Panc1 (cell line): ENCODE measurements at regions not wholly inside any gene's neighbourhood (a gene's known extent, or its start where the extent isn't known, plus 50 kb on each side); places are given as distances from the start of the nearest gene placed in this dataset.

ENCODE experiments used
- ATAC-seq: fragments of 200-7000 bp; cut with Tn5 transposase; 2 replicates; pipeline ENCODE4 v1.9.1; 2020; ENCODE audit warnings: mild to moderate bottlenecking, moderate library complexity
- BruUV-seq: library from RNA; stranded (reverse); fragments of 400-500 nt; replicated peaks from 2 replicates; lab custom pipeline; 2021; lab: Mats Ljungman, UMichigan
- CTCF ChIA-PET: fragments of 300-600 bp; sonication (Branson Sonifier 250); formaldehyde crosslinking; loops from one replicate; lab custom pipeline; 2022; ENCODE audit warnings: antibody characterized with exemption; lab: Charles Lee
- POLR2A ChIA-PET: fragments of 300-600 bp; sonication (Branson Sonifier 250); formaldehyde crosslinking; loops from one replicate; lab custom pipeline; 2022; ENCODE audit warnings: antibody characterized with exemption; lab: Charles Lee
- DNase-seq: peaks from one replicate; pipeline ENCODE4 v3.0.0-alpha.2; 2010; ENCODE audit warnings: low read depth, low spot score
- H3K27ac ChIP-seq: 2 replicates; pipeline ENCODE4 v1.5.1; 2011; ENCODE audit warnings: mild to moderate bottlenecking, low read length, inconsistent platforms
- H3K27me3 ChIP-seq: fragments of 200-500 bp; sonication (Bioruptor generic); 2 replicates; pipeline ENCODE4 v1.6.0; 2014; ENCODE audit warnings: low read length, inconsistent platforms; ENCODE audit not compliant: control insufficient read depth, insufficient read depth
- H3K36me3 ChIP-seq: fragments of 200-500 bp; sonication (Bioruptor generic); 2 replicates; pipeline ENCODE4 v1.5.1; 2014; ENCODE audit warnings: inconsistent platforms, mild to moderate bottlenecking, low read length, moderate library complexity; ENCODE audit not compliant: control insufficient read depth, insufficient read depth
- H3K4me1 ChIP-seq: 2 replicates; pipeline ENCODE4 v1.5.1; 2011; ENCODE audit warnings: inconsistent platforms, mild to moderate bottlenecking, low read length, moderate library complexity; ENCODE audit not compliant: control insufficient read depth, insufficient read depth
- H3K4me3 ChIP-seq, 2 experiments: 2 replicates each; pipeline ENCODE4 v1.5.1; 2011 to 2012; ENCODE audit warnings: low read depth in 2 of 2, low read length in 2 of 2, mild to moderate bottlenecking in 2 of 2, inconsistent platforms in 1 of 2, moderate library complexity in 1 of 2
- H3K9me3 ChIP-seq: fragments of 200-500 bp; sonication (Bioruptor generic); 2 replicates; pipeline ENCODE4 v1.5.1; 2014; ENCODE audit warnings: low read depth, mild to moderate bottlenecking, inconsistent platforms, low read length, moderate library complexity; ENCODE audit not compliant: control insufficient read depth, insufficient read depth
- POLR2AphosphoS5 ChIP-seq: IDR thresholded peaks from 2 replicates; pipeline ENCODE4 v1.6.1; 2012; ENCODE audit warnings: mild to moderate bottlenecking, low read depth, low read length, moderate library complexity
- SIN3A ChIP-seq: IDR thresholded peaks from 2 replicates; pipeline ENCODE4 v1.6.1; 2012; ENCODE audit warnings: low read depth, mild to moderate bottlenecking, low read length, moderate library complexity, borderline replicate concordance; ENCODE audit not compliant: insufficient read depth
- TCF7L2 ChIP-seq: IDR thresholded peaks from 2 replicates; pipeline ENCODE4 v1.6.1; 2011; ENCODE audit warnings: mild to moderate bottlenecking, low read depth, low read length, inconsistent platforms
- in situ Hi-C: cut with HindIII; loops from 2 replicates; pipeline ENCODE4 v1.10.0; 2016; ENCODE audit warnings: low sequenced_read_pairs, low pct_unique_long_range_greater_than_20kb
- intact Hi-C: fragments of 100-400 bp; cut with micrococcal nuclease; formaldehyde crosslinking; loops from one replicate; pipeline ENCODE4 v1.10.0; 2022; ENCODE audit not compliant: unreplicated experiment
- TF ChIP-seq, protein P1 (sequence below), 2 experiments: IDR thresholded peaks; 2 replicates each; pipeline ENCODE4 v1.6.1; 2011 to 2012; ENCODE audit warnings: low read depth in 2 of 2, control low read depth in 1 of 2, low read length in 1 of 2, mild to moderate bottlenecking in 1 of 2, moderate library complexity in 1 of 2; ENCODE audit not compliant: insufficient read depth in 1 of 2
- TF ChIP-seq, protein P2 (sequence below): fragments of 450-650 bp; IDR thresholded peaks from 2 replicates; pipeline ENCODE4 v1.5.1; 2017; ENCODE audit warnings: mild to moderate bottlenecking

DNA sequence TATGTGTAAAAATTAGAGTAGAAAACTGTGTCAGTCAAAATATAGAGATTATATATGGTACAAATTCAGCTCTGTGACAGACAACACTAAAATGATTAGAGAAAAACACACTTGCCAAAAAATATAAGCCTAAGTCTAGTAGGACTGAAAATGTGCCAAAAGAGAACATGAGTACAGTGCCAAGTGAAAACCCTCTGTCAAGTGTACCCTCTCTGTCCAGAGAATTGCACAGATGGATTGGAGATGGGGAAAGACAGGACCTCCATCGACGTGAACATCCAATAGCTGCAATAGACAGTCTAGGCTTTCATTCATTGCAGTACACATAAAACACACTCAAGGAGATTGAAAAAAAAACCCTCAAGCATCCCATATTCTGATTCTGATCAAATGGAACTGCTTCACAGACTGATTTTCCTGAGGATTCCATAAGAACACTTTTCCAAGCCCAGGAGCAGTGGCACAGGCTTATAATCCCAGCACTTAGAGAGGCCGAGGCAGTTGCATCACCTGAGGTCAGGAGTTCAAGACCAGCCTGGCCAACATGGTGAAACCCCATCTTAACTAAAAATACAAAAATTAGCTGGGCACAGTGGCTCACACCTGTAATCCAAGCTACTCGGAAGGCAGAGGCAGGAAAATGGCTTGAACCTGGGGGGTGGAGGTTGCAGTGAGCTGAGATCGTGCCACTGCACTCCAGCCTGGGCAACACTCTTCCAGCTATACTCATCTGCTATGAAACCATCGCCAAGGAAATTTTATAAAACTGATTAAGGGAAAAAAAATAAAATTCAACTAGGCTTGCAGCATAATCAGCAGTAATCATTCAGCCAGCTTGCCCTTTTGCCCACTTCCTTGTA is 110.0 kb upstream of the TRIM24 start:
- no TSS peak for BruUV-seq
- POLR2A ChIA-PET, result no interaction called here
- ATAC-seq, result no peak

GRCh38 chr7:138350701-138351357 is 109.2 kb upstream of the TRIM24 start:
- BruUV-seq, result no TSS peak
- Histone ChIP-seq H3K9me3 (no peaks in the 10 kb centered on the region), H3K27me3 (no peaks in the 10 kb centered on the region), H3K4me3 (no peak overlapping the region), H3K36me3 (no peaks in the 10 kb centered on the region), H3K27ac (no peak overlapping the region), H3K4me1 (no peaks in the 10 kb centered on the region)
- DNase-seq (no peak), ATAC-seq (no peak)
- in situ Hi-C loops (no loop called here), intact Hi-C loops (no loop called here)
- POLR2A ChIA-PET, result no interaction called here
- CTCF ChIA-PET, result no interaction called here
- TF ChIP-seq, protein P1, sequence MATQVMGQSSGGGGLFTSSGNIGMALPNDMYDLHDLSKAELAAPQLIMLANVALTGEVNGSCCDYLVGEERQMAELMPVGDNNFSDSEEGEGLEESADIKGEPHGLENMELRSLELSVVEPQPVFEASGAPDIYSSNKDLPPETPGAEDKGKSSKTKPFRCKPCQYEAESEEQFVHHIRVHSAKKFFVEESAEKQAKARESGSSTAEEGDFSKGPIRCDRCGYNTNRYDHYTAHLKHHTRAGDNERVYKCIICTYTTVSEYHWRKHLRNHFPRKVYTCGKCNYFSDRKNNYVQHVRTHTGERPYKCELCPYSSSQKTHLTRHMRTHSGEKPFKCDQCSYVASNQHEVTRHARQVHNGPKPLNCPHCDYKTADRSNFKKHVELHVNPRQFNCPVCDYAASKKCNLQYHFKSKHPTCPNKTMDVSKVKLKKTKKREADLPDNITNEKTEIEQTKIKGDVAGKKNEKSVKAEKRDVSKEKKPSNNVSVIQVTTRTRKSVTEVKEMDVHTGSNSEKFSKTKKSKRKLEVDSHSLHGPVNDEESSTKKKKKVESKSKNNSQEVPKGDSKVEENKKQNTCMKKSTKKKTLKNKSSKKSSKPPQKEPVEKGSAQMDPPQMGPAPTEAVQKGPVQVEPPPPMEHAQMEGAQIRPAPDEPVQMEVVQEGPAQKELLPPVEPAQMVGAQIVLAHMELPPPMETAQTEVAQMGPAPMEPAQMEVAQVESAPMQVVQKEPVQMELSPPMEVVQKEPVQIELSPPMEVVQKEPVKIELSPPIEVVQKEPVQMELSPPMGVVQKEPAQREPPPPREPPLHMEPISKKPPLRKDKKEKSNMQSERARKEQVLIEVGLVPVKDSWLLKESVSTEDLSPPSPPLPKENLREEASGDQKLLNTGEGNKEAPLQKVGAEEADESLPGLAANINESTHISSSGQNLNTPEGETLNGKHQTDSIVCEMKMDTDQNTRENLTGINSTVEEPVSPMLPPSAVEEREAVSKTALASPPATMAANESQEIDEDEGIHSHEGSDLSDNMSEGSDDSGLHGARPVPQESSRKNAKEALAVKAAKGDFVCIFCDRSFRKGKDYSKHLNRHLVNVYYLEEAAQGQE (IDR thresholded peaks at IDR 0.05; ENCODE audit: insufficient read depth in 1 of 2, low read depth in 2 of 2, low read length in 1 of 2), result no peak
- no peak for TF ChIP-seq POLR2AphosphoS5

More for the DNA sequence above, 110.0 kb upstream of the TRIM24 start:
- no peaks in the 10 kb centered on the region for H3K4me1 ChIP-seq
- no peaks in the 10 kb centered on the region for H3K27me3 ChIP-seq
- no peaks in the 10 kb centered on the region for H3K9me3 ChIP-seq
- CTCF ChIA-PET, result no interaction called here
- intact Hi-C loops, result no loop called here
- no peaks in the 10 kb centered on the region for H3K36me3 ChIP-seq
- TF ChIP-seq SIN3A (no peak), TCF7L2 (no peak), POLR2AphosphoS5 (no peak)
- TF ChIP-seq, protein P2, sequence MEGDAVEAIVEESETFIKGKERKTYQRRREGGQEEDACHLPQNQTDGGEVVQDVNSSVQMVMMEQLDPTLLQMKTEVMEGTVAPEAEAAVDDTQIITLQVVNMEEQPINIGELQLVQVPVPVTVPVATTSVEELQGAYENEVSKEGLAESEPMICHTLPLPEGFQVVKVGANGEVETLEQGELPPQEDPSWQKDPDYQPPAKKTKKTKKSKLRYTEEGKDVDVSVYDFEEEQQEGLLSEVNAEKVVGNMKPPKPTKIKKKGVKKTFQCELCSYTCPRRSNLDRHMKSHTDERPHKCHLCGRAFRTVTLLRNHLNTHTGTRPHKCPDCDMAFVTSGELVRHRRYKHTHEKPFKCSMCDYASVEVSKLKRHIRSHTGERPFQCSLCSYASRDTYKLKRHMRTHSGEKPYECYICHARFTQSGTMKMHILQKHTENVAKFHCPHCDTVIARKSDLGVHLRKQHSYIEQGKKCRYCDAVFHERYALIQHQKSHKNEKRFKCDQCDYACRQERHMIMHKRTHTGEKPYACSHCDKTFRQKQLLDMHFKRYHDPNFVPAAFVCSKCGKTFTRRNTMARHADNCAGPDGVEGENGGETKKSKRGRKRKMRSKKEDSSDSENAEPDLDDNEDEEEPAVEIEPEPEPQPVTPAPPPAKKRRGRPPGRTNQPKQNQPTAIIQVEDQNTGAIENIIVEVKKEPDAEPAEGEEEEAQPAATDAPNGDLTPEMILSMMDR, result no peak
- TF ChIP-seq, protein P1 (IDR thresholded peaks at IDR 0.05; ENCODE audit: insufficient read depth in 1 of 2, low read depth in 2 of 2, low read length in 1 of 2), result no peak
- no peak for DNase-seq
- in situ Hi-C loops, result no loop called here
- H3K4me3 ChIP-seq, result no peak overlapping the region
- H3K27ac ChIP-seq, result no peak overlapping the region
